Astrocyte (in vitro differentiated cells and primary cell): ENCODE measurements at regions not wholly inside any gene's neighbourhood (a gene's known extent, or its start where the extent isn't known, plus 50 kb on each side); places are given as distances from the start of the nearest gene placed in this dataset.

Experiments
- DNase-seq: peaks from one replicate; pipeline ENCODE4 v3.0.0-alpha.2; 2010; ENCODE audit warnings: low read depth
- FAIRE-seq: peaks from 2 replicates; lab custom pipeline; 2011; peaks lifted over from hg19 to GRCh38; lab: Jason Lieb, UNC
- H2AFZ ChIP-seq: 2 replicates; pipeline ENCODE4 v1.6.0; 2012; ENCODE audit warnings: low read depth, low read length, inconsistent platforms
- H3K27ac ChIP-seq: 2 replicates; pipeline ENCODE4 v1.5.1; 2011; ENCODE audit warnings: low read depth, low read length, inconsistent platforms
- H3K27me3 ChIP-seq: 2 replicates; pipeline ENCODE4 v1.6.0; 2011; ENCODE audit warnings: low read length, inconsistent platforms; ENCODE audit not compliant: insufficient read depth
- H3K36me3 ChIP-seq: 2 replicates; pipeline ENCODE4 v1.5.1; 2011; ENCODE audit warnings: low read length, inconsistent platforms; ENCODE audit not compliant: insufficient read depth
- H3K4me1 ChIP-seq: 2 replicates; pipeline ENCODE4 v1.5.1; 2011; ENCODE audit warnings: low read length, inconsistent platforms; ENCODE audit not compliant: insufficient read depth
- H3K4me2 ChIP-seq: 2 replicates; pipeline ENCODE4 v1.6.0; 2012; ENCODE audit warnings: low read length, inconsistent platforms
- H3K4me3 ChIP-seq: 2 replicates; pipeline ENCODE4 v1.5.1; 2011; ENCODE audit warnings: low read depth, mild to moderate bottlenecking, low read length, inconsistent platforms; ENCODE audit not compliant: insufficient read depth
- H3K79me2 ChIP-seq: 2 replicates; pipeline ENCODE4 v1.6.0; 2012; ENCODE audit warnings: mild to moderate bottlenecking, low read length, inconsistent platforms; ENCODE audit not compliant: insufficient read depth
- H3K9ac ChIP-seq: 2 replicates; pipeline ENCODE4 v1.6.0; 2012; ENCODE audit warnings: mild to moderate bottlenecking, low read length, inconsistent platforms
- H3K9me3 ChIP-seq: 2 replicates; pipeline ENCODE4 v1.5.1; 2012; ENCODE audit warnings: low read depth, mild to moderate bottlenecking, low read length, inconsistent platforms; ENCODE audit not compliant: insufficient read depth
- H4K20me1 ChIP-seq: 2 replicates; pipeline ENCODE4 v1.6.0; 2012; ENCODE audit warnings: low read length, inconsistent platforms; ENCODE audit not compliant: insufficient read depth
- H3K27ac Mint-ChIP-seq: one replicate; pipeline ENCODE4 v1.8.0; 2021; ENCODE audit warnings: mild to moderate bottlenecking, mixed read lengths; ENCODE audit not compliant: unreplicated experiment
- H3K27me3 Mint-ChIP-seq: one replicate; pipeline ENCODE4 v1.8.0; 2021; ENCODE audit warnings: low read depth, mixed read lengths; ENCODE audit not compliant: unreplicated experiment
- H3K36me3 Mint-ChIP-seq: one replicate; pipeline ENCODE4 v1.8.0; 2021; ENCODE audit warnings: low read depth, mixed read lengths; ENCODE audit not compliant: unreplicated experiment
- H3K4me1 Mint-ChIP-seq: one replicate; pipeline ENCODE4 v1.8.0; 2021; ENCODE audit warnings: low read depth, mixed read lengths; ENCODE audit not compliant: unreplicated experiment
- H3K4me3 Mint-ChIP-seq: one replicate; pipeline ENCODE4 v1.8.0; 2021; ENCODE audit warnings: mild to moderate bottlenecking, moderate library complexity, mixed read lengths; ENCODE audit not compliant: unreplicated experiment
- H3K9me3 Mint-ChIP-seq: one replicate; pipeline ENCODE4 v1.8.0; 2021; ENCODE audit warnings: mild to moderate bottlenecking, mixed read lengths; ENCODE audit not compliant: unreplicated experiment
- CTCF ChIP-seq: IDR thresholded peaks from 2 replicates; pipeline ENCODE4 v1.5.1; 2011; ENCODE audit warnings: low read depth, mild to moderate bottlenecking, inconsistent platforms, low read length, moderate library complexity; ENCODE audit not compliant: insufficient read depth
- EZH2 ChIP-seq: IDR thresholded peaks from 2 replicates; pipeline ENCODE4 v1.6.1; 2012; ENCODE audit warnings: mild to moderate bottlenecking, low read length, inconsistent platforms; ENCODE audit not compliant: insufficient read depth

DNA sequence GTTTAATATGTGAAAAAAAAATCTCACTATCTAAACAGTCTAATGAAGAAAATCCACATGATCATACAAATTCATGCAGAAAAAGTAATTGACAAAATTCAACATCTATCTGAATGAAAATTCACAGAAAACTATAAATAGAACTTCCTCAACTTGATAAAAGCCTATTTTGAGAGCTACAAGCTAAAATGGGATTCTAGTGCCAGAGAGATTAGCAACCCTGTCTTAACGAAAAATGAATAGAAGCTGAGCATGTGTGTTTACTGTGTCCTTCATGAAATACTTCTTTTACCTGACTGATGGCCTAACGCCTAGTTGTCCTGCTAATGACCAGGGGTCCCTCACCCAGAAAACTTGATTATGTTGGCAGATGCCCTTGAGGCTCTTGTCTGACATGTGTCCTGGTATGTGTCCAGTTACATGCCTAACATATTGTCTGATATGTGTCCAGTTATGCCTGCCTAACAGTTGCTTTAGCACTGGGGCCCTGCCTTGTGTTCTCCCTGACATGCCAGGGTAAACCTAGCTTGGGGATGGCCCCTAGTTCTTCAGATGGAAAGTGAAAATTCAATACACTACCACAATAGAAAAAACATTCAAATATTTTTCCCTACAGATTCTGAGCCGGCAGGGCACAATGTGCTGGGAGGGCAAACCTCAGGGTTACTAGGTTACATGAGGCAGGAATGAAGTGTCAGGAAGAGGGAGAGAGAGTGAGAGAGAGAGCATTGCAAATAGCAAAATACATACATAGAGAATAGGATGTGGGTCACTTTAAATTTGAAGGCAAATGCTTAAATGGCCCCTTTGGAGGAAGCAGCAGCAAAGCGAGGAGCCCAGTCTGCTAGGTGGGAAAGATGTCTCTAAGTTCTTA lies 834.0 kb downstream of the CDH11 start:
- TF ChIP-seq EZH2 (no peak), CTCF (no peak)
- no peaks in the 10 kb centered on the region for H3K9me3 Mint-ChIP-seq
- H3K27ac Mint-ChIP-seq, result no peak overlapping the region
- no peak overlapping the region for H3K27ac ChIP-seq
- no peaks in the 10 kb centered on the region for H3K79me2 ChIP-seq
- H3K4me2 ChIP-seq, result no peak overlapping the region
- H2AFZ ChIP-seq, result no peak overlapping the region
- H3K4me3 ChIP-seq, result no peak overlapping the region
- H3K4me1 ChIP-seq, result no peaks in the 10 kb centered on the region
- H3K4me1 Mint-ChIP-seq, result peaks cover 7% of the 10 kb centered on the region
- H3K27me3 Mint-ChIP-seq, result no peaks in the 10 kb centered on the region
- no peaks in the 10 kb centered on the region for H3K36me3 ChIP-seq
- H4K20me1 ChIP-seq, result no peaks in the 10 kb centered on the region
- no peaks in the 10 kb centered on the region for H3K27me3 ChIP-seq
- H3K9ac ChIP-seq, result no peak overlapping the region
- H3K9me3 ChIP-seq, result no peaks in the 10 kb centered on the region
- FAIRE-seq (no peak), DNase-seq (no peak)
- H3K36me3 Mint-ChIP-seq, result no peaks in the 10 kb centered on the region
- H3K4me3 Mint-ChIP-seq, result no peak overlapping the region

GRCh38 chr16:64282181-64282580 lies 839.7 kb downstream of the CDH11 start:
- Histone ChIP-seq H3K79me2 (no peaks in the 10 kb centered on the region), H3K4me3 (no peak overlapping the region), H3K27me3 (no peaks in the 10 kb centered on the region), H3K27ac (no peak overlapping the region), H3K36me3 (no peaks in the 10 kb centered on the region), H3K4me2 (no peak overlapping the region), H3K9me3 (no peaks in the 10 kb centered on the region), H4K20me1 (no peaks in the 10 kb centered on the region), H3K9ac (no peak overlapping the region), H3K4me1 (no peaks in the 10 kb centered on the region), H2AFZ (no peak overlapping the region)
- TF ChIP-seq EZH2, result no peak
- no peak for TF ChIP-seq CTCF
- Mint-ChIP-seq H3K36me3 (no peaks in the 10 kb centered on the region), H3K9me3 (no peaks in the 10 kb centered on the region), H3K4me3 (no peak overlapping the region), H3K27ac (no peak overlapping the region), H3K27me3 (no peaks in the 10 kb centered on the region), H3K4me1 (no peaks in the 10 kb centered on the region)
- DNase-seq (no peak), FAIRE-seq (no peak)

GRCh38 chr16:64280317-64280716 lies 841.5 kb downstream of the CDH11 start:
- no peaks in the 10 kb centered on the region for H4K20me1 ChIP-seq
- no peaks in the 10 kb centered on the region for H3K9me3 Mint-ChIP-seq
- H2AFZ ChIP-seq, result no peak overlapping the region
- no peaks in the 10 kb centered on the region for H3K36me3 Mint-ChIP-seq
- DNase-seq (no peak), FAIRE-seq (no peak)
- H3K27me3 ChIP-seq, result no peaks in the 10 kb centered on the region
- no peaks in the 10 kb centered on the region for H3K4me1 ChIP-seq
- no peaks in the 10 kb centered on the region for H3K4me1 Mint-ChIP-seq
- H3K27ac ChIP-seq, result no peak overlapping the region
- no peak overlapping the region for H3K4me3 Mint-ChIP-seq
- no peaks in the 10 kb centered on the region for H3K27me3 Mint-ChIP-seq
- H3K9ac ChIP-seq, result no peak overlapping the region
- H3K27ac Mint-ChIP-seq, result no peak overlapping the region
- no peaks in the 10 kb centered on the region for H3K9me3 ChIP-seq
- H3K4me2 ChIP-seq, result no peak overlapping the region
- H3K79me2 ChIP-seq, result no peaks in the 10 kb centered on the region
- no peak for TF ChIP-seq EZH2
- TF ChIP-seq CTCF, result no peak
- H3K4me3 ChIP-seq, result no peak overlapping the region
- no peaks in the 10 kb centered on the region for H3K36me3 ChIP-seq
